ENCODE measurements at regions not wholly inside any gene's neighbourhood (a gene's known extent, or its start where the extent isn't known, plus 50 kb on each side); places are given as distances from the start of the nearest gene placed in this dataset.
"Not testable (repeated sequence)": the region's sequence is repeated elsewhere in the genome, so short reads cannot be mapped to it uniquely, and the experiment has no call there.

DNA sequence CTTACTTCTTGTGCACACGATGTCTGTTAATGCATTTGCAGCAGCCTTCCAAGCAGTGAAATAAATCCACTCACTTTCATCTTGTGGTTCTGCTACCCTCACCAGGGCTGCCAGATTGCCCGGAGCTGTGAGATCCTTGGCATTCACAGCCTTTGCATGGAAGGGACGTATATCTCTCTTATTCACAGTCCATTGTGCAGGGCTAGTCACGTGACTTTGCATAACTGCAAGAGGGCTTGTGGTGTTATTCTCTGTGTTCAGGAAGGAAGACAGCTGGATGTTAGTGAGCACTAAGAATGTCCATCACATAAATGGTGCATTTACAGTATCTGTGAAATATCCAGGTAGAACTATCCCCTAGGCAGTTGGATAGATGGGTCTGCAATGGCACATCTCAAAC is 96.5 kb upstream of the BEND4 start:
- TF ChIP-seq EZH2phosphoT487 (IDR thresholded peaks at IDR 0.05) (no peak), EZH2 (IDR thresholded peaks at IDR 0.05) (no peak)
- TF ChIP-seq, protein P1, sequence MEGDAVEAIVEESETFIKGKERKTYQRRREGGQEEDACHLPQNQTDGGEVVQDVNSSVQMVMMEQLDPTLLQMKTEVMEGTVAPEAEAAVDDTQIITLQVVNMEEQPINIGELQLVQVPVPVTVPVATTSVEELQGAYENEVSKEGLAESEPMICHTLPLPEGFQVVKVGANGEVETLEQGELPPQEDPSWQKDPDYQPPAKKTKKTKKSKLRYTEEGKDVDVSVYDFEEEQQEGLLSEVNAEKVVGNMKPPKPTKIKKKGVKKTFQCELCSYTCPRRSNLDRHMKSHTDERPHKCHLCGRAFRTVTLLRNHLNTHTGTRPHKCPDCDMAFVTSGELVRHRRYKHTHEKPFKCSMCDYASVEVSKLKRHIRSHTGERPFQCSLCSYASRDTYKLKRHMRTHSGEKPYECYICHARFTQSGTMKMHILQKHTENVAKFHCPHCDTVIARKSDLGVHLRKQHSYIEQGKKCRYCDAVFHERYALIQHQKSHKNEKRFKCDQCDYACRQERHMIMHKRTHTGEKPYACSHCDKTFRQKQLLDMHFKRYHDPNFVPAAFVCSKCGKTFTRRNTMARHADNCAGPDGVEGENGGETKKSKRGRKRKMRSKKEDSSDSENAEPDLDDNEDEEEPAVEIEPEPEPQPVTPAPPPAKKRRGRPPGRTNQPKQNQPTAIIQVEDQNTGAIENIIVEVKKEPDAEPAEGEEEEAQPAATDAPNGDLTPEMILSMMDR (IDR thresholded peaks at IDR 0.05), result no peak
- no peak overlapping the region for H3K4me3 Mint-ChIP-seq

DNA sequence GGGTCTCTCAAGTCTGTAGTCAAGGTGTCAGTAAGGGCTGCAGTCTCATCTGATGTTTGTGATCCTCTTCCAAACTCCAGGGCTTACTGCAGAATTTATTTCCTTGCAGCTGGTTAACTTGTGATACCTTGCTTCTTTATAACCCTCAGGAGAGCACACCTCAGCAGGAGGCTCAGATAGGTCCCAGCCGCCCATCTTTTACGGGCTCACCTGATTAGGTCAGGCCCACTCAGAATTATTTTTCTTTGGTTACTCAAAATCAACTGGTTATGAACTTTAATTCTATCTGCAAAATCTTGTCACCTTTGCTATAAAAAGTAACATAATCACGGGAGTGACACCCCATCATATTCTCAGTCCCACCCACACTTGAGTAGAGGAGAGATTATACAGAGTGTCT is 99.9 kb upstream of the BEND4 start:
- H3K9me3 Mint-ChIP-seq, result no peaks in the 10 kb centered on the region
- DNase-seq (ENCODE audit: low spot score), result no peak
- no peaks in the 10 kb centered on the region for H4K20me1 ChIP-seq (ENCODE audit: low read depth)
- no peaks in the 10 kb centered on the region for H3K79me2 ChIP-seq (ENCODE audit: low read depth)
- H3K9me3 ChIP-seq (ENCODE audit: low read depth), result no peaks in the 10 kb centered on the region
- no peaks in the 10 kb centered on the region for H3F3A ChIP-seq (ENCODE audit: low read depth)
- no peaks in the 10 kb centered on the region for H3K27me3 Mint-ChIP-seq (ENCODE audit: insufficient read depth, low read depth)
- no peaks in the 10 kb centered on the region for H3K36me3 Mint-ChIP-seq
- TF ChIP-seq, protein P1 (IDR thresholded peaks at IDR 0.05), result no peak
- TF ChIP-seq EZH2 (IDR thresholded peaks at IDR 0.05), result no peak
- no peak for TF ChIP-seq EZH2phosphoT487 (IDR thresholded peaks at IDR 0.05)
- no peaks in the 10 kb centered on the region for H3K36me3 ChIP-seq
- no peak overlapping the region for H3K4me3 ChIP-seq
- no peak overlapping the region for H3K4me2 ChIP-seq
- H3K27me3 ChIP-seq, result no peaks in the 10 kb centered on the region
- no peaks in the 10 kb centered on the region for H3K4me1 ChIP-seq
- H3K4me3 Mint-ChIP-seq, result no peak overlapping the region
- no peak overlapping the region for H3K9ac ChIP-seq
- no peak overlapping the region for H2AFZ ChIP-seq (replicated peaks)
- H3K27ac Mint-ChIP-seq, result no peak overlapping the region
- H3K27ac ChIP-seq, result no peak overlapping the region
- no peaks in the 10 kb centered on the region for H3K4me1 Mint-ChIP-seq

More for the DNA sequence above, 96.5 kb upstream of the BEND4 start:
- Mint-ChIP-seq H3K36me3 (no peaks in the 10 kb centered on the region), H3K4me1 (no peaks in the 10 kb centered on the region), H3K27me3 (ENCODE audit: insufficient read depth, low read depth) (peaks cover 3% of the 10 kb centered on the region), H3K27ac (no peak overlapping the region), H3K9me3 (peaks cover 2% of the 10 kb centered on the region)
- Histone ChIP-seq H3K4me3 (no peak overlapping the region), H3K27me3 (no peaks in the 10 kb centered on the region), H2AFZ (replicated peaks) (peak overlapping the region; percentile 59), H3K36me3 (no peaks in the 10 kb centered on the region), H4K20me1 (ENCODE audit: low read depth) (no peaks in the 10 kb centered on the region), H3K27ac (no peak overlapping the region), H3K4me2 (no peak overlapping the region), H3K9ac (no peak overlapping the region), H3K79me2 (ENCODE audit: low read depth) (no peaks in the 10 kb centered on the region), H3K9me3 (ENCODE audit: low read depth) (no peaks in the 10 kb centered on the region), H3F3A (ENCODE audit: low read depth) (no peaks in the 10 kb centered on the region), H3K4me1 (no peaks in the 10 kb centered on the region)
- DNase-seq (ENCODE audit: low spot score), result no peak

DNA sequence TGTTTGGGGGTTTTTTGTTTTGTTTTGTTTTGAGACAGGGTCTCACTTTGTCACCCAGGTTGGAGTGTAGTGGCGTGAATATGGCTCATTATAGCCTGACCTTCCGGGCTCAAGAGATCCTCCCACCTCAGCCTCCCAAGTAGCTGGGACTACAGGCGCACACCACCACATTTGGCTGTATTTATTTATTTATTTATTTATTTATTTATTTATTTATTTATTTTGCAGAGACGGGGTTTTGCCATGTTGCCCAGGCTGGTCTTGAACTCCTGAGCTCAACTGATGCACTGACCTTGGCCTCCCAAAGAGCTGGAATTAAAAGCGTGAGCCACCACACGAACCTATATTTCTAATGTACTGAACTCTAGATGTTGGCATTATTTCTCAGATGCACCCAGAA is 105.2 kb upstream of the BEND4 start:
- not testable (repeated sequence) for H3K4me1 ChIP-seq; H4K20me1 ChIP-seq (ENCODE audit: low read depth); H3K9me3 ChIP-seq (ENCODE audit: low read depth); H3K4me2 ChIP-seq; H3K79me2 ChIP-seq (ENCODE audit: low read depth); H3K36me3 ChIP-seq; H3K27me3 ChIP-seq; H3K36me3 Mint-ChIP-seq; H3K27me3 Mint-ChIP-seq (ENCODE audit: insufficient read depth, low read depth); DNase-seq (ENCODE audit: low spot score); H3K9ac ChIP-seq; H3K4me3 Mint-ChIP-seq; H2AFZ ChIP-seq (replicated peaks); H3K27ac Mint-ChIP-seq; H3K4me1 Mint-ChIP-seq; H3K27ac ChIP-seq; H3F3A ChIP-seq (ENCODE audit: low read depth); H3K4me3 ChIP-seq; H3K9me3 Mint-ChIP-seq

DNA sequence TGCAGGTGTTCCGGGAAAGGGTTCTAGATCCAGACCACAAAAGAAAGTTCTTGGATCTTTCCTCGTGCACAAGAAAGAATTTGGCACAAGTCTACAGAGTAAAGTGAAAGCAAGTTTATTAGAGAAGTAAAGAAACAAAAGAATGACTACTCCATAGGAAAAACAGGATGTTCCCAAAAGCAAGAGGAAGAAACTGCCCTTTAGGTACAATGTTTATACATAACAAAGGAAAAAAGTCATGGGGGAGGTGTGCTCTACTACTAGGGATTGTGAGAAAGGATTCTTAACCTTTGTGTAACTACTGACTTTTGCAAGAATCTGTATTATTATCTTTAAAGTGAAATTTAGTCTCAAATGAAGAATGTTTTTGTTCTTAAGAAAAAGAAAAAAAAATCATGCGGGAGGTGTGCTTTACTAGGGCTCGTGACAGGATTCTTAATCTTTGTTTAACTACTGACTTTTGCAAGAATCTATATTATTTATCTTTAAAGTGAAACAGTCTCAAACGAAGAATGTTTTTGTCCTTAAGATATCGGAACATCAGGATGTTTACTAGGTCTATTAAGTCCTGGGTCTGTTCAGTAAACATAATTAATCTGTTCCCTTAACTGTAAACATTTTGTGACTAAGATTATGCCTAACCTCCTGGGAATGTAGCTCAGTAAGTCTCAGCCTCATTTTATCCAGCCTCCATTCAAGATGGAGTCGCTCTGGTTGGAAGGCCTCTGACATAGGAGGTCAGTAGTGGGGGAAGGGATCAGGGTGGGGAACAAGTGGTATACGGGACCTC is 110.4 kb upstream of the BEND4 start:
- H3K27ac ChIP-seq, result no peak overlapping the region
- H3K27me3 Mint-ChIP-seq (ENCODE audit: insufficient read depth, low read depth), result peaks cover 2% of the 10 kb centered on the region
- no peak overlapping the region for H3K27ac Mint-ChIP-seq

More for the DNA sequence above, 110.4 kb upstream of the BEND4 start:
- H3K9me3 ChIP-seq (ENCODE audit: low read depth), result no peaks in the 10 kb centered on the region
- no peaks in the 10 kb centered on the region for H3K36me3 ChIP-seq
- no peaks in the 10 kb centered on the region for H3K4me1 Mint-ChIP-seq
- H3K4me3 ChIP-seq, result no peak overlapping the region
- H2AFZ ChIP-seq (replicated peaks), result peak overlapping the region; percentile 24
- no peaks in the 10 kb centered on the region for H3K79me2 ChIP-seq (ENCODE audit: low read depth)
- H4K20me1 ChIP-seq (ENCODE audit: low read depth), result no peaks in the 10 kb centered on the region
- H3K27me3 ChIP-seq, result no peaks in the 10 kb centered on the region
- no peak overlapping the region for H3K4me2 ChIP-seq
- no peaks in the 10 kb centered on the region for H3K36me3 Mint-ChIP-seq
- no peaks in the 10 kb centered on the region for H3F3A ChIP-seq (ENCODE audit: low read depth)
- no peak overlapping the region for H3K9ac ChIP-seq
- no peak overlapping the region for H3K4me3 Mint-ChIP-seq
- H3K9me3 Mint-ChIP-seq, result peaks cover 11% of the 10 kb centered on the region
- DNase-seq (ENCODE audit: low spot score), result no peak
- H3K4me1 ChIP-seq, result no peaks in the 10 kb centered on the region
- no peak for TF ChIP-seq EZH2 (IDR thresholded peaks at IDR 0.05)
- TF ChIP-seq, protein P1 (IDR thresholded peaks at IDR 0.05), result no peak
- no peak for TF ChIP-seq EZH2phosphoT487 (IDR thresholded peaks at IDR 0.05)

Data from neural progenitor cell (in vitro differentiated cells).